Transverse colon (tissue), 4 donors: ENCODE measurements at regions not wholly inside any gene's neighbourhood (a gene's known extent, or its start where the extent isn't known, plus 50 kb on each side); places are given as distances from the start of the nearest gene placed in this dataset.

ENCODE experiments used
- CTCF ChIP-seq, 5 experiments: fragments of 200-600 bp in 3 of 5; fragments of 450-650 bp in 2 of 5; sonication (generic) in 3 of 5; IDR thresholded peaks; 1 replicate in 2 of 5; 2 replicates in 3 of 5; pipeline ENCODE4 v1.5.1; 2016 to 2017; ENCODE audit warnings: antibody characterized with exemption in 5 of 5, inconsistent platforms in 3 of 5, mild to moderate bottlenecking in 2 of 5, moderate library complexity in 1 of 5
- POLR2A ChIP-seq: fragments of 450-650 bp; IDR thresholded peaks from one replicate; pipeline ENCODE4 v1.6.1; 2016; ENCODE audit warnings: antibody characterized with exemption, mild to moderate bottlenecking, moderate library complexity
- POLR2AphosphoS5 ChIP-seq, 3 donors: sonication (generic); formaldehyde crosslinking; IDR thresholded peaks; one replicate each; pipeline ENCODE4 v1.6.1; 2016; ENCODE audit warnings: antibody characterized with exemption in 3 of 3

DNA sequence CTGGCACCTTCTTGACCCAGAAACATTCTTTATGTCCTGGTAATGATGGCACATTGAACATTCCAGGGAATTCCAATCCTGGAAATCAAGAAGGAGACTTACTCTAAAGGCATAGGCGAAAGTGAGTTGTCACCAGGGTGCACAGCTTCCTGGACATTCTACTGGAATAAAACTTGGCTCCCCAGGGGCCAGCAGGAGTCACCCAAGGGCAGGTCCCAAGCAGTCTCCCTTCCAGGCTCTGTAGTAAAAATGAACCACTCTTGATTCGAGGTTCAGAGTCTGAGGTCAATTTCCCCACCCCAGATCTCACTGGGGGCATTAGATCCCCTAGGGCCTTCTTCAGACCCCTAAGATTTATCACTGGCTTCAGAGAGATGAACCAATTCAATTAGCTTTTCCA is 338.7 kb upstream of the GATB start:
- TF ChIP-seq POLR2A (no peak), CTCF (IDR thresholded peaks at IDR 0.05) (no peak), POLR2AphosphoS5 (IDR thresholded peaks at IDR 0.05) (no peak)
